Testis (tissue), 2 donors: ENCODE measurements at regions not wholly inside any gene's neighbourhood (a gene's known extent, or its start where the extent isn't known, plus 50 kb on each side); places are given as distances from the start of the nearest gene placed in this dataset.

Experiments used
- POLR2A ChIP-seq: fragments of 450-650 bp; IDR thresholded peaks from one replicate; pipeline ENCODE4 v1.6.1; 2017; ENCODE audit warnings: antibody characterized with exemption, mild to moderate bottlenecking, moderate library complexity
- TF ChIP-seq, protein P1 (sequence below), 3 experiments: fragments of 450-650 bp in 2 of 3; fragments of 200-600 bp in 1 of 3; sonication (generic) in 1 of 3; IDR thresholded peaks; one replicate each; pipeline ENCODE4 v1.5.1; 2016 to 2019; ENCODE audit warnings: antibody characterized with exemption in 3 of 3, mild to moderate bottlenecking in 2 of 3, moderate library complexity in 1 of 3

DNA sequence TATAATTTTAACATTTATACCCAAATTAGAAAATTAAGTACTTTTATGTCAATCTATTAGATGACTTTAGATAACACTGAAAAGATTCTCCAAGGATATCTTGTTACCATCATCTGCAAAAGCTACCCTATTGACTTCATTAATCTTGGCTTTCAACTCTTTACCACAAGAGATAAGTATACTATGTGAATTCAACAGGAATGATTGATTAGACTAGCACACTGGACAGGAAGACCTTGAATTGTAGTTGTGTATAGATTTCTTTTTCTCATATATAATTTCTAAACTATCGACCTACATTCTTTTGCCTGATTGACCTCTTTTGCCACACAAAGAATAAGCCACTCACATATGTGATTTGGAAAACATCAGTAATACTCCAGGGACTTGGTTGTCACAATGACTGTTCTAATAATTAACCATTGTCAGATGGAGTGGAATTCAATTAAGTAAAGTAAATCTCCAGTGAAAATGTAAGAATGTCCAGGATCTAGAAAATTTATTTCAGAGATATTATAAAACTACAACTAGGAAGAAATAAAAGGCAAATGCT lies 1132.0 kb downstream of the SORCS1 start:
- TF ChIP-seq, protein P1, sequence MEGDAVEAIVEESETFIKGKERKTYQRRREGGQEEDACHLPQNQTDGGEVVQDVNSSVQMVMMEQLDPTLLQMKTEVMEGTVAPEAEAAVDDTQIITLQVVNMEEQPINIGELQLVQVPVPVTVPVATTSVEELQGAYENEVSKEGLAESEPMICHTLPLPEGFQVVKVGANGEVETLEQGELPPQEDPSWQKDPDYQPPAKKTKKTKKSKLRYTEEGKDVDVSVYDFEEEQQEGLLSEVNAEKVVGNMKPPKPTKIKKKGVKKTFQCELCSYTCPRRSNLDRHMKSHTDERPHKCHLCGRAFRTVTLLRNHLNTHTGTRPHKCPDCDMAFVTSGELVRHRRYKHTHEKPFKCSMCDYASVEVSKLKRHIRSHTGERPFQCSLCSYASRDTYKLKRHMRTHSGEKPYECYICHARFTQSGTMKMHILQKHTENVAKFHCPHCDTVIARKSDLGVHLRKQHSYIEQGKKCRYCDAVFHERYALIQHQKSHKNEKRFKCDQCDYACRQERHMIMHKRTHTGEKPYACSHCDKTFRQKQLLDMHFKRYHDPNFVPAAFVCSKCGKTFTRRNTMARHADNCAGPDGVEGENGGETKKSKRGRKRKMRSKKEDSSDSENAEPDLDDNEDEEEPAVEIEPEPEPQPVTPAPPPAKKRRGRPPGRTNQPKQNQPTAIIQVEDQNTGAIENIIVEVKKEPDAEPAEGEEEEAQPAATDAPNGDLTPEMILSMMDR (IDR thresholded peaks at IDR 0.05) = no peak
- TF ChIP-seq POLR2A = no peak
